Astrocyte of the hippocampus (primary cell): ENCODE measurements at regions not wholly inside any gene's neighbourhood (a gene's known extent, or its start where the extent isn't known, plus 50 kb on each side); places are given as distances from the start of the nearest gene placed in this dataset.

Source experiments
- DNase-seq: peaks from one replicate; pipeline ENCODE4 v3.0.0; 2011; ENCODE audit warnings: low read depth, low spot score

GRCh38 chr5:86974955-86975354 is 292.7 kb upstream of the RASA1 start:
- no peak for DNase-seq

GRCh38 chr5:86977190-86977589 is 290.5 kb upstream of the RASA1 start:
- DNase-seq: no peak

GRCh38 chr5:86977808-86978207 is 289.9 kb upstream of the RASA1 start:
- DNase-seq: no peak

GRCh38 chr5:86979811-86980411 is 287.8 kb upstream of the RASA1 start:
- peak; percentile 38 for DNase-seq

GRCh38 chr5:86981898-86982297 is 285.8 kb upstream of the RASA1 start:
- DNase-seq: no peak

- no peak for DNase-seq
Measured at GRCh38 chr5:86983208-86983607, 284.5 kb upstream of the RASA1 start.

- DNase-seq: no peak
Measured at GRCh38 chr5:86986837-86987236, 280.8 kb upstream of the RASA1 start.

GRCh38 chr5:86997516-86997915 is 270.2 kb upstream of the RASA1 start:
- DNase-seq: peak; percentile 18

GRCh38 chr5:86999951-87000350 is 267.7 kb upstream of the RASA1 start:
- DNase-seq: peak; percentile 20

GRCh38 chr5:87002485-87002884 is 265.2 kb upstream of the RASA1 start:
- no peak for DNase-seq

GRCh38 chr5:87004101-87004500 is 263.6 kb upstream of the RASA1 start:
- DNase-seq: no peak

- DNase-seq: no peak
Measured at GRCh38 chr5:87007737-87008136, 259.9 kb upstream of the RASA1 start.

GRCh38 chr5:87008751-87009560 is 258.7 kb upstream of the RASA1 start:
- peak; percentile 34 for DNase-seq

- no peak for DNase-seq
Measured at GRCh38 chr5:87010736-87011135, 256.9 kb upstream of the RASA1 start.

- no peak for DNase-seq
Measured at GRCh38 chr5:87015901-87016300, 251.8 kb upstream of the RASA1 start.

GRCh38 chr5:87020099-87020934 is 247.4 kb upstream of the RASA1 start:
- DNase-seq: peak; percentile 6

- no peak for DNase-seq
Measured at GRCh38 chr5:87022415-87022814, 245.3 kb upstream of the RASA1 start.

GRCh38 chr5:87027570-87027969 is 240.1 kb upstream of the RASA1 start:
- DNase-seq: no peak

GRCh38 chr5:87029951-87030350 is 237.7 kb upstream of the RASA1 start:
- no peak for DNase-seq

- DNase-seq: no peak
Measured at GRCh38 chr5:87030699-87031098, 237.0 kb upstream of the RASA1 start.

GRCh38 chr5:87034557-87034956 is 233.1 kb upstream of the RASA1 start:
- DNase-seq: no peak

GRCh38 chr5:87042554-87042953 is 225.1 kb upstream of the RASA1 start:
- DNase-seq: no peak
